HEK293T (cell line): ENCODE measurements at regions not wholly inside any gene's neighbourhood (a gene's known extent, or its start where the extent isn't known, plus 50 kb on each side); places are given as distances from the start of the nearest gene placed in this dataset.

Experiments used
- FOXA1 ChIP-seq: fragments of 450-650 bp; IDR thresholded peaks from 2 replicates; pipeline ENCODE4 v1.6.1; 2016; ENCODE audit warnings: mild to moderate bottlenecking
- L3MBTL2 ChIP-seq: fragments of 450-650 bp; conservative IDR thresholded peaks from 2 replicates; pipeline ENCODE4 v1.6.1; 2016; ENCODE audit warnings: mild to moderate bottlenecking
- NFRKB ChIP-seq: fragments of 450-650 bp; IDR thresholded peaks from 2 replicates; pipeline ENCODE4 v1.6.1; 2016; ENCODE audit warnings: mild to moderate bottlenecking, moderate library complexity
- SP1 ChIP-seq: fragments of 450-650 bp; IDR thresholded peaks from 2 replicates; pipeline ENCODE4 v1.6.1; 2017
- TF ChIP-seq, protein P1 (sequence below): fragments of 450-650 bp; IDR thresholded peaks from 2 replicates; pipeline ENCODE4 v1.6.1; 2016

DNA sequence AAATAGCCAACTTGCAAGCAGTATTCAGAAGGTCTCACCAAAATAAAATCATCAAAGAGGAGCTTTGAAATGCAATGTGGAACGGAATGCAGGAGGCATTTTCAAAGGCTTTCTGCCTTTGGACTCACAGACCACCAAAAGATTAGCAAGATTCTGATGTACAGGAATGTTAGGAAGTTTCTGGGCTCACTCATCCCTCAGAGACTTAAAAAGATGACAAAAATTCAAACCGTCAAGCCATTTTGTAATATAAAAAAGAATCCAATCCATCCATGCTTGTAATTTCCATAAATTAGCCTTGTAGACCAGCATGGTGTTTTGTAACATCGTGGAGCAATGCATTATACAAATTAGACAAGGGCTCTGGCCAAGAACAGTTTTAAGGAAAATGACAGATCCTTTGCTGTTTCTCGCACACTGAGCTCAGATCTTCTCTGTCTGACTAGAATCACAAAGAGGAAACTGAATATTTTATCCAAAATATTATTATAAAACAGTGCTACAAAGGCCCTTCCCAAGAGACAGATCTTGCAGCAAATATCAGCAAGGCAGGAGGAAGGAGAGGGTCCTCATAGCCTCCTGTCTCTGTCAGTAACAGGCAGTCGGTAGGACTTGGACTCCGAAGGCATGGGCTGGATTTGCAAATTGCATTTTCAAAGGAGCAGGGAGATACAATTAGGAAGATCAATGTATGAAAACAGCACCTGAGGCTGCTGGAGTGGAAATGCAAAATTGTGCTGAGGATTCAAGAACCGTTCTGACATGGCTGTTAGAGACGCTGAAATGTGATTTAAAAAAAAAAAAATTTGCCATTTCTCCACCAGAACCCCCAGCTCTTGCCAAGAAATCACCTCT, 57.4 kb upstream of the NRP1 start:
- TF ChIP-seq L3MBTL2: no peak
- TF ChIP-seq SP1: no peak
- no peak for TF ChIP-seq NFRKB
- TF ChIP-seq, protein P1, sequence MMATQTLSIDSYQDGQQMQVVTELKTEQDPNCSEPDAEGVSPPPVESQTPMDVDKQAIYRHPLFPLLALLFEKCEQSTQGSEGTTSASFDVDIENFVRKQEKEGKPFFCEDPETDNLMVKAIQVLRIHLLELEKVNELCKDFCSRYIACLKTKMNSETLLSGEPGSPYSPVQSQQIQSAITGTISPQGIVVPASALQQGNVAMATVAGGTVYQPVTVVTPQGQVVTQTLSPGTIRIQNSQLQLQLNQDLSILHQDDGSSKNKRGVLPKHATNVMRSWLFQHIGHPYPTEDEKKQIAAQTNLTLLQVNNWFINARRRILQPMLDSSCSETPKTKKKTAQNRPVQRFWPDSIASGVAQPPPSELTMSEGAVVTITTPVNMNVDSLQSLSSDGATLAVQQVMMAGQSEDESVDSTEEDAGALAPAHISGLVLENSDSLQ: no peak
- TF ChIP-seq FOXA1: no peak
